IgD-negative memory B cell (primary cell): ENCODE measurements at regions not wholly inside any gene's neighbourhood (a gene's known extent, or its start where the extent isn't known, plus 50 kb on each side); places are given as distances from the start of the nearest gene placed in this dataset.

ENCODE experiments used
- H3K27ac Mint-ChIP-seq, 3 donors: one replicate each; pipeline ENCODE4 v1.8.0; 2020 to 2022; ENCODE audit warnings: mild to moderate bottlenecking in 3 of 3, mixed read lengths in 3 of 3, moderate library complexity in 1 of 3
- H3K27me3 Mint-ChIP-seq: one replicate; pipeline ENCODE4 v1.8.0; 2021; ENCODE audit warnings: mixed read lengths
- H3K36me3 Mint-ChIP-seq: one replicate; pipeline ENCODE4 v1.8.0; 2020; ENCODE audit warnings: mild to moderate bottlenecking, mixed read lengths
- H3K4me1 Mint-ChIP-seq, 3 donors: one replicate each; pipeline ENCODE4 v1.8.0; 2020 to 2022; ENCODE audit warnings: mixed read lengths in 3 of 3, mild to moderate bottlenecking in 1 of 3
- H3K4me3 Mint-ChIP-seq, 4 donors: one replicate each; pipeline ENCODE4 v1.8.0; 2020 to 2022; ENCODE audit warnings: mild to moderate bottlenecking in 4 of 4, mixed read lengths in 4 of 4, moderate library complexity in 3 of 4
- H3K9me3 Mint-ChIP-seq, 3 donors: one replicate each; pipeline ENCODE4 v1.8.0; 2020 to 2021; ENCODE audit warnings: mixed read lengths in 3 of 3, mild to moderate bottlenecking in 1 of 3

- Mint-ChIP-seq H3K36me3 (no peaks in the 10 kb centered on the region), H3K4me3 (no peak overlapping the region), H3K27ac (no peak overlapping the region), H3K27me3 (no peaks in the 10 kb centered on the region), H3K9me3 (peaks cover 3 to 9% (median 4%) of the 10 kb centered on the region in 3 donors), H3K4me1 (no peaks in the 10 kb centered on the region)
These were observed 202.2 kb upstream of the ST6GAL2 start for GRCh38 chr2:107088156-107088555.

GRCh38 chr2:107091163-107091864 lies 205.3 kb upstream of the ST6GAL2 start:
- Mint-ChIP-seq H3K27ac (no peak overlapping the region), H3K36me3 (no peaks in the 10 kb centered on the region), H3K4me1 (no peaks in the 10 kb centered on the region), H3K4me3 (no peak overlapping the region), H3K27me3 (no peaks in the 10 kb centered on the region), H3K9me3 (peaks cover 3 to 5% (median 4%) of the 10 kb centered on the region in 3 donors)

- H3K36me3 Mint-ChIP-seq: no peaks in the 10 kb centered on the region
- H3K4me3 Mint-ChIP-seq: no peak overlapping the region
- H3K9me3 Mint-ChIP-seq: peaks cover 4 to 8% (median 7%) of the 10 kb centered on the region in 3 donors
- no peaks in the 10 kb centered on the region for H3K27me3 Mint-ChIP-seq
- no peaks in the 10 kb centered on the region for H3K4me1 Mint-ChIP-seq
- H3K27ac Mint-ChIP-seq: no peak overlapping the region
These were observed 207.5 kb upstream of the ST6GAL2 start for GRCh38 chr2:107093426-107093957.

GRCh38 chr2:107094450-107094986 lies 208.6 kb upstream of the ST6GAL2 start:
- Mint-ChIP-seq H3K4me1 (no peaks in the 10 kb centered on the region), H3K4me3 (no peak overlapping the region), H3K36me3 (no peaks in the 10 kb centered on the region), H3K27me3 (no peaks in the 10 kb centered on the region), H3K9me3 (peaks cover 4 to 7% (median 5%) of the 10 kb centered on the region in 3 donors), H3K27ac (no peak overlapping the region)

GRCh38 chr2:107102176-107102575 lies 216.2 kb upstream of the ST6GAL2 start:
- Mint-ChIP-seq H3K27me3 (no peaks in the 10 kb centered on the region), H3K27ac (no peak overlapping the region), H3K4me3 (no peak overlapping the region), H3K36me3 (no peaks in the 10 kb centered on the region), H3K4me1 (no peaks in the 10 kb centered on the region), H3K9me3 (peaks cover 7 to 12% (median 9%) of the 10 kb centered on the region in 3 donors)

- Mint-ChIP-seq H3K4me3 (no peak overlapping the region), H3K9me3 (peaks cover 7 to 14% (median 8%) of the 10 kb centered on the region in 3 donors), H3K27me3 (no peaks in the 10 kb centered on the region)
These were observed 221.4 kb upstream of the ST6GAL2 start for GRCh38 chr2:107107351-107107750.

GRCh38 chr2:107108556-107108955 lies 222.6 kb upstream of the ST6GAL2 start:
- H3K36me3 Mint-ChIP-seq: no peaks in the 10 kb centered on the region
- H3K9me3 Mint-ChIP-seq: peaks cover 7 to 15% (median 10%) of the 10 kb centered on the region in 3 donors
- H3K27ac Mint-ChIP-seq: no peak overlapping the region
- no peaks in the 10 kb centered on the region for H3K27me3 Mint-ChIP-seq
- H3K4me1 Mint-ChIP-seq: no peaks in the 10 kb centered on the region
- no peak overlapping the region for H3K4me3 Mint-ChIP-seq

More at GRCh38 chr2:107107351-107107750, 221.4 kb upstream of the ST6GAL2 start:
- Mint-ChIP-seq H3K27ac (no peak overlapping the region), H3K4me1 (no peaks in the 10 kb centered on the region), H3K36me3 (no peaks in the 10 kb centered on the region)

- H3K9me3 Mint-ChIP-seq: peaks cover 5 to 10% (median 6%) of the 10 kb centered on the region in 3 donors
- no peak overlapping the region for H3K4me3 Mint-ChIP-seq
These were observed 225.7 kb upstream of the ST6GAL2 start for GRCh38 chr2:107111623-107112022.

GRCh38 chr2:107112561-107112960 lies 226.6 kb upstream of the ST6GAL2 start:
- Mint-ChIP-seq H3K4me1 (no peaks in the 10 kb centered on the region), H3K27ac (no peak overlapping the region), H3K9me3 (peaks cover 5 to 10% (median 6%) of the 10 kb centered on the region in 3 donors), H3K27me3 (no peaks in the 10 kb centered on the region), H3K4me3 (no peak overlapping the region), H3K36me3 (no peaks in the 10 kb centered on the region)

More at GRCh38 chr2:107111623-107112022, 225.7 kb upstream of the ST6GAL2 start:
- H3K4me1 Mint-ChIP-seq: no peaks in the 10 kb centered on the region
- no peak overlapping the region for H3K27ac Mint-ChIP-seq
- no peaks in the 10 kb centered on the region for H3K27me3 Mint-ChIP-seq
- no peaks in the 10 kb centered on the region for H3K36me3 Mint-ChIP-seq

GRCh38 chr2:107128381-107128780 lies 242.4 kb upstream of the ST6GAL2 start:
- Mint-ChIP-seq H3K9me3 (peaks cover 2 to 3% (median 2%) of the 10 kb centered on the region in 3 donors), H3K27me3 (no peaks in the 10 kb centered on the region), H3K4me3 (no peak overlapping the region), H3K27ac (no peak overlapping the region), H3K4me1 (no peaks in the 10 kb centered on the region), H3K36me3 (no peaks in the 10 kb centered on the region)

- H3K4me1 Mint-ChIP-seq: no peaks in the 10 kb centered on the region
- H3K27ac Mint-ChIP-seq: no peak overlapping the region
- H3K4me3 Mint-ChIP-seq: no peak overlapping the region
- no peaks in the 10 kb centered on the region for H3K27me3 Mint-ChIP-seq
- H3K36me3 Mint-ChIP-seq: no peaks in the 10 kb centered on the region
- peaks cover 0 to 3% (median 2%) of the 10 kb centered on the region in 3 donors for H3K9me3 Mint-ChIP-seq
These were observed 246.1 kb upstream of the ST6GAL2 start for GRCh38 chr2:107132070-107132469.

- H3K27ac Mint-ChIP-seq: no peak overlapping the region
- no peaks in the 10 kb centered on the region for H3K36me3 Mint-ChIP-seq
- peaks cover 0 to 2% (median 2%) of the 10 kb centered on the region in 3 donors for H3K9me3 Mint-ChIP-seq
- no peaks in the 10 kb centered on the region for H3K4me1 Mint-ChIP-seq
- H3K27me3 Mint-ChIP-seq: no peaks in the 10 kb centered on the region
- no peak overlapping the region for H3K4me3 Mint-ChIP-seq
These were observed 246.8 kb upstream of the ST6GAL2 start for GRCh38 chr2:107132746-107133145.

- H3K4me1 Mint-ChIP-seq: no peaks in the 10 kb centered on the region
- no peaks in the 10 kb centered on the region for H3K27me3 Mint-ChIP-seq
- no peaks in the 10 kb centered on the region for H3K36me3 Mint-ChIP-seq
- H3K4me3 Mint-ChIP-seq: no peak overlapping the region
- H3K9me3 Mint-ChIP-seq: peaks cover 0 to 3% (median 2%) of the 10 kb centered on the region in 3 donors
- no peak overlapping the region for H3K27ac Mint-ChIP-seq
These were observed 247.4 kb upstream of the ST6GAL2 start for GRCh38 chr2:107133412-107133811.

- Mint-ChIP-seq H3K9me3 (peaks cover 0 to 3% (median 0%) of the 10 kb centered on the region in 3 donors), H3K4me1 (no peaks in the 10 kb centered on the region), H3K27me3 (no peaks in the 10 kb centered on the region), H3K27ac (no peak overlapping the region), H3K36me3 (no peaks in the 10 kb centered on the region), H3K4me3 (no peak overlapping the region)
These were observed 250.8 kb upstream of the ST6GAL2 start for GRCh38 chr2:107136733-107137132.

- Mint-ChIP-seq H3K9me3 (peaks cover 0 to 3% (median 0%) of the 10 kb centered on the region in 3 donors), H3K27ac (no peak overlapping the region), H3K4me1 (no peaks in the 10 kb centered on the region), H3K36me3 (no peaks in the 10 kb centered on the region), H3K27me3 (no peaks in the 10 kb centered on the region), H3K4me3 (no peak overlapping the region)
These were observed 251.7 kb upstream of the ST6GAL2 start for GRCh38 chr2:107137706-107138105.

- Mint-ChIP-seq H3K27ac (no peak overlapping the region), H3K36me3 (no peaks in the 10 kb centered on the region)
These were observed 260.2 kb upstream of the ST6GAL2 start for GRCh38 chr2:107146181-107146580.

More at GRCh38 chr2:107146181-107146580, 260.2 kb upstream of the ST6GAL2 start:
- no peaks in the 10 kb centered on the region for H3K27me3 Mint-ChIP-seq
- H3K9me3 Mint-ChIP-seq: peaks cover 2 to 7% (median 3%) of the 10 kb centered on the region in 3 donors
- H3K4me3 Mint-ChIP-seq: no peak overlapping the region
- no peaks in the 10 kb centered on the region for H3K4me1 Mint-ChIP-seq
